Right kidney (tissue), 1 donor: ENCODE measurements at regions not wholly inside any gene's neighbourhood (a gene's known extent, or its start where the extent isn't known, plus 50 kb on each side); places are given as distances from the start of the nearest gene placed in this dataset.

ENCODE experiments used
- DNase-seq: peaks from one replicate; pipeline ENCODE4 v3.0.0-alpha.2; 2016

DNA sequence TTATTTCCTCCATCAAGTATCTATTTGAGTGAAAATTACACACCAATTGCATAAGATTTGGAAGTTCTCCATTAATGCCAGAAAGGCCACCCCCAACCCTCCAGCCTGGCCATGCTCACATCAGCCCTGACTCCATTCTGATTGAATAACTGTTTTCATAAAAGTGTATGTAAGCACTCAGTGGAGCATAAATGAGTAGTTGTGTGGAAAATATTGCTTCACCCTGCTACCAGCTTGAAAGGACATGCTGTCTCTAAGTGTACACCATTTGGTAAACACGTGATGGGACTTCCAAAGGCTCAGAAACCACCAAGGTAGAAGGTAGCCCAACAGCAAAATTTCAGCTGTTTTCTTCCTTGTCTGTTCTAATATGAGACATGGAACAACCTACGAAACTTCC lies 393.8 kb downstream of the ZNF385D start:
- DNase-seq = no peak

DNA sequence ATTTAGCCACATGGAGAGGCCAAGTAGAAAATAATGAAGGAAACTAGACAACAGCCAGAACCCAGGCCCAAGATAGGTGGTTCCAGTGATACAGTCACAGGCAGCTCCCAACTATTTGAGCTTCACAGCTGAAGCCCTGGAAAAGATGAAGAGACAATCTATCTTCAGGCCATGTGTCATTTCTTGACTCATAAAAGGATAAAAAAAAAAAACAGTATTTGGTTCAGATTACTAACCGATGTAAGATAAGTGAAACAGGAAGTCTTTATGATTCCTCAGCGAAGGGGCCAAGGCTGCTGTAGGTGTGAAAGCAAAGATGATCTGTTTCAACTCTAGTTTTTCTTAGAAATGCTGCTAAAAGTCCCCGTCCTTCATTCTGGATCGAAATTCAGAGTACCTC lies 394.6 kb downstream of the ZNF385D start:
- no peak for DNase-seq

DNA sequence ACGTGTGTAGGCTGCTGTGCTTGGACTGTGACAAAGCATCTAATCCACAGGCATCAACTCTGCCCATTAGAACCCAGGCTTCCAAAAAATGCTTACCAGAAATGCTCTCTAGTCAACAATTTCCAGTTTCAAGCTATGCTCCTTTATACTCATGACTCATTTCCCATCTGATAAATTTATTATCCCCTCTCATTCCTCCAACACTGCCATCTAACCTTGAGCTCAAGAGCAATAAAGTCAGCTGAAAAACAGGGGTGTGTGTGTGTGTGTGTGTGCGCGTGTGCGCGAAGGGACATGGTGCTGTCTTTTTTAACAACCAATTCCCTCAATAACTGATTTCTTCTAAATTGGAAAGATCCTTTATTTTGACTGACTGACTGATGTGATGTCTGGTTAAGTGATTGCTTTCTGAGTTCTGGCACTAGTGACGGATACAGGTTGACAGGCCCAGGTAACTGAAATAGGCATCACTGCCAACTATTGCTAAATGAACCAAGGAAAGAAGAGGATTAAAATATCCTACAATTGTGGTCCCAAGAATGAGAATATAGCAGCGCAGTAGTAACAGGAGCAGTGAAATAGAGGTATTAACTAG lies 405.5 kb downstream of the ZNF385D start:
- no peak for DNase-seq

DNA sequence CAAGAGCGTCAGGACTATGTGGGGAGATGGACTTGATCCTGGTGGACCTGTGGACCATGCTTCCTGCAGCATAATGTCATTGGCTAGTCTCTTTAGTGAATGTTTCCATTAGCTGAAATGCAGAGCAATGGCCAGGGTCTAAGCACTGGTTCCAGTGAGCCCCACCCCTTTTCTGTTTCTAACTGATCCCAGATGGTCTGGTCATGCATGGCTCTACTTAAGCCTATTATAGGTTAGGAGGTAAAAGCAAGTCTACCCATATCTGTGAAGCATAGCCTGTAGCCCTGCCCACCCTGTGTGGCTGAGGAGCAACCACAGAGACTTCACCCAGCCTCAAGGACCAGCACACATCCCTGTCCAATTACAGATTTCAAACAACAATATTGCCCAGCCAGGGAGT lies 419.2 kb downstream of the ZNF385D start:
- no peak for DNase-seq

DNA sequence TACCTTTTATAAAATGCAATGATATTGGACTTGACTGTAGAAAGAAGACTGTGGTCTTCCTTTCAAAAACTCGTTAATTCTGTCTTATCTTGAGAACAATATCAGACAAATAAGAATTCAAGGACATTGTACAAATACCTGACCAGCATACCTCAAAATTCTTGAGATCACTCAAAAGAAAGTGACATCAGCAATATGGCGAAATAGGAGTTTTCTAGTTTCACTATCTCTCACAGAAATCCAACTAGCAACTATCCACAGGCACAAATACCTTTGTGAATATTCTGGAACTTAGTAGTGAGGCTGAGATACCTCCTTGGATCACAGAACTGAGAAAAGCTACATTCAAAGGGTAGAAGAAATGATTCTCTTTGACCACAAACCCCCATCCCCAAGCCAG lies 419.7 kb downstream of the ZNF385D start:
- no peak for DNase-seq

DNA sequence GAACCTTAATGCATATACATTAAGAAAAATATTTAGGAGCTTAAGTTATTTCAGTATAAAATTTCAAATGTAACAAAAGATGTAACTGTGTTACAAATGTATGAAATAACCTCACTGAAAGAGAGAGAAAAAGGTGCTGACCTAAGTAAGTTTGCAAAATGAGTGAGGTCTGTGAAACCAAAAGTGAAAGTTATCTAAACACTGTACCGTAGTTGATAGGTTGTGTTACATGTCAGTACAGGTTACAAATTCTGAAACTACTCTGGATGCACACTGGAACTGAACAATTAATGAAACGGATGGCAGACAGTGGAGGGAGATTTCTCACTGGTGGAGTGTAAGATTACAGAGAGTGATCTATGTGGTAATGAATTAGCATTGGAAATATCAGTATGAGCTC lies 420.7 kb downstream of the ZNF385D start:
- DNase-seq = no peak

DNA sequence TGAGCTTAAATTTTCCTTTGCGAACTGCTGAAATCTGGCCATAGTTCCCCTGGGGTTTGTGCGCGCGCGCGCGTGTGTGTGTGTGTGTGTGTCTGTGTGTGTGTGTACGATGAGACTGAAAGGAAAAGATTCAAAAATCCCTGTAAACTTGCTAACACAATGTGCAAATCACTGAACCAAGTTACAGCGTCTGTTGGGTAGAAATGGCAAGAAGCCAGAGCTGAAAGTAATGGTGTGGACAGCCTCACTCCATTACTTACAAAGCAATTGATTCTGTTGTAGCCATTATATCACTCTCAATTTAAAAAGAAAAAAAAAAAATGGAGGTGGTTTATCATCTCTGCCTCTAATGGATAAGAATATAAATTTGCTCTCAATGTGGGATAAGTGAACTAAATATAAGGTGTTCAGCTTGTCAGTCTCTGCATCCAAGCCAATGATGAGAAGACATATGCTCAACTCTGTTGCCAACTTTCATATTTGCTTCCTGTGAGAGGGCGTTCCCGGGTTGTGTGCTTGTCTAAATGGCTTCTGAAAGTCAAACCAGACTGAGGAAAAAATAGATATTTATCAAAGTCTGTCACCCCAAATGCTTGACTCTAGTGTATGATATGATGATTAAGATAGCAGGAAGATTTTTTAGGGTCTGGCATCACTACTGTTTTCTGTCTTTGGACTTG lies 422.2 kb downstream of the ZNF385D start:
- DNase-seq = no peak

DNA sequence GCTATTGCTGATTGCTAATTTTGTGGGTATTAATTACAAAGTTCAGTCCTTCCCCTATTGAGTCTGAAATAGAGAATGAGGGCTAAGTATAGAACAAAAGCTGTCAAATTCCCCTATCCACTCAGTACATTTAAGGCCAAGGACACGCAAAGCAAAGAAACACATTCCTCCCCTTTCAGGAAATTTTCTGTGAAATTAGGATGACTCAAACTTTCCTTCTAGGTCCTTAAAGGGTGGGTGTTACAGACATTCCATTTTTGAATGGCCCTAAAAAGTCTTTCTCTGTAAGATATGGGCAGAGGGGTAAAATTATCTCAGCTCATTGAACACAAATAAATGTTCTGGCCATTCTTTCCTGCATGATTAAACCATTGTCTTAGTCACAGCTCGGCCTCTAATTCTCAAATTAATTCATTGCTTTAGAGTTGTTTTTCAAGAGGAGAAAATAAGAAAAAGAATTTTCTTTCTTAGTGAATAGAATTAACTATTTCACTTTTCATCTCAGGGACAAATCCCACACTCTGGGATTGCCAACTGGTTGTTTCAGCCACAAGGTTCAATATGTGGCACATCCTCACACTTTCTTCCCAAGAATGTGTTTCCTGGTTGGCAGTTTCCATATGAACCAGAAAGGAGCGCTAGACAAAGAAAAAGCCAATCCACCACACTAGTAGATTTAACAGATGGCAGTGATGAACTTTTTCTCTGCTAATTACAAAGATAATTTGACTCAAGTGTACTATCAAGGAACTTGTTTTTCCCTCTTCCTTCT lies 424.1 kb downstream of the ZNF385D start:
- no peak for DNase-seq

DNA sequence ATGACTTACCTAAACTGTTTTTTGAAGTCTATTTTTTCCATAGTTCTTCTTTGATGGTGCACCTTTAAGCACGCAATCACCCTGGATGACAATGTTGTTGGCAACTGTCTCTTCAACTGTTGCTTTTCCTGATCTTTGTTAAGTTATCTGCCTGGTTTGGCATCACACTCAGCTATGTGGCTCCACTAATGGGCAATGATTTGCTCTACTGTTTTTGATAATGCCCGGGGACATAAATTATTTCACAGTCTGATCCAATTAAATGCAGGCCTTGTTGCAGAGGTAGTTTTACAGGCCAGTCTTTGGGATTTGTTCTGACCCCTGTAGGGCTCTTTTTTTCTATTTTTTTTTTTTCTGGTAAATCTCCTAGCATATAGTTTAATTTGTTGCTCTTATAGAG lies 436.3 kb downstream of the ZNF385D start:
- DNase-seq = no peak

DNA sequence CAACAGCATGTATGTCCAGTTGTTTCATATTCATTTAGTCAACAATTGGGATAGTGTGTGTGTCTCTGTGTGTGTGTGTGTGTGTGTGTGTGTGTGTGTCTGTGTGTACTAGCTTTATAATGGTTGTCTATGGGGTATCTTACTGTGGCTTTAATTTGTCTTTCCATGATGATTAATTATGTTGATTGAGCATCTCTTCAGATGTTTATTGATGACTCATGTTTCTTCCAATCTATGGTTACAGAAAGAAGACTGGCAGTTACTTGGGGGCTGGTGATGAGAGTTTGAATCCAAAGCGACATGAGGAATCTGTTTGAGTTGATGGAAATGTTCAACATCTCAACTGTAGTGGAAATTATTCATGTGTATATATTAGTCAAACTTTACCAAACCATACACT lies 440.1 kb downstream of the ZNF385D start:
- DNase-seq = no peak

DNA sequence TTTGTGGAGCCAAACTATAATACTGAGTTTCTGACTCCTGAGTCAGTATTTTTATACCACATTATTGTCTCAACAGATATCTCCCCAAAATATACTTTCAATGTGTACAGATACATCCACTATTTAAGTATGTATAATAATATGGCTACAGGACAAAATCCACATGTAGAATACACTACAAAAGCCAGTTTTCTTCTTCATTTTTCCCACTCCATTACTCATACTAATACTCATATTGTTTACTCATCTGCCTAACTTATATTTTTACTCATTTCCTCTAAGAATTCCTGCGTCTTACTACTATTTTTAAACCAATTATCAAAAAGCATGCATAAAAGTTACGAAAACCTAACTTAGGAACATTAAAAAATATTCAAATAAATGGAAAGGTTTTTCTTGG lies 440.8 kb downstream of the ZNF385D start:
- no peak for DNase-seq

DNA sequence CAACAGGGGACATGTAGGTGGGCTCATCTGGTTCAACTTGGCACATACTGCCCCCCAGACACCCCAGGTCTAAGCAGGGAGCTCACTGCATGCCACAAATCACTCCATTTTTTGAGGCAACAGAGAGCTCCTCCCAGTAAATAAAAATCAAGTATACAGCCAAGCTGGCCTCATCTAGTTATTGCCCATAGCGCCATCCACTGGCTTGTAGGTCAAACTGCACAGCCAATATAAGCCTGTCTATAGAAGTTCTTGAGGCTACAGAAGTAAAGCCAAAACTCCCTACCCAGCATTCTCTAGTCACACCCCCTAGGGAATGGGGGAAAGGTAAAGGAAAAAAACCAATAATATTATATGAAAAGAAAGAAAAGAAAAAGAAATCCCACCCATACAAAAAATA lies 453.7 kb downstream of the ZNF385D start:
- DNase-seq = no peak

DNA sequence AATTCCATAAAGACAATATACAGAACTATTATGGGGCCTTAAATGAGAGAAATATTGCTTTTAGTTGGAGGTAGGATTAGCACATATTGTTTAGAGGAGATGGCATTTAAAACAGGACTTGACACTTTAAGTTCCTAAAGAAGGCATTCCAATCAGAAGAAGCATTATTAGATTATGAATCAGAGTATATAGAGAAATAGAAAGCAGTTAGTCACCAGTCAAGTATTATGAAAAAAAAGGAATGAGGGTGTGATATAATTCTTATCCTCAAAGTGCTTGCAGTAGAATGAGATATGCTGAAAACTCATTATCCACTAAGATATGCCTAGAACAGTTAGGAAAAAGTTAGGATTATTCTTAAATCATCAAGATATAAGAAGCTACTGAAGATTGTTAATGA lies 456.2 kb downstream of the ZNF385D start:
- no peak for DNase-seq

DNA sequence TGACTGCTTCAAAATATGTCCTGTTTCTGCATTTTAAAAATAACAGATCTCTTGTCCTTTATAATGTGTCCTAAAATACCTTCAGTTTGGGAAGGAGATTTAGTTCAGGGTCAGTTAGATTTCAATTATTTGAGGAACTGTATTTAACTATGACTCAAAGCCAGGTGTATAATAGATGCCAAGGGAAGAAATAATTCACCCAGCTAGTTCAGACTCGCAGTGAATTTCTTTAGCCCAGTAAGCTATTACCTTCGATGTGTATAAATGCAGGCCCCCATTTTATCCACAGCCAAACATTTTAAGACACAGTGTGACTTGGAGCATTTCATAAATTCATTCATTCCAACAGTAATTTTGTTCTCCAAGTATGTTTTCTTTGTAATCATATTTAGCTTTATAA lies 458.0 kb downstream of the ZNF385D start:
- no peak for DNase-seq

DNA sequence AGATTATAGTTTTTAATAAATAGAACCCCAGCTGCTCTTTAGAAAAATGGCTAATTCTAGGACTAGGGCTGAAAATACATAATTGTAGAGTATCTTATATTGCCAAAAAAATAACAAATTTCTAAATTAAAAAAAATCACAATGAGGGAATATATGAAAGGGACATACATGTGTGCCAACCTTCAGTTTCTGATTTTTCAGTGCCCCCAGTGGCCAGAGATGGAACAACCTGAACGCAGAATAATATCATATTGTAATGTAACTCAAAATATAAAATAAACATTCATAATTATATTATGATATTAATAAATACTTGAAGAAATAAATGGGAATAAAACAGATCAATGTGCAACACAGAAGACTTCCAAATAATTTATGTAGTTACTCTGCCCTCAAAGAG lies 460.5 kb downstream of the ZNF385D start:
- DNase-seq = no peak

DNA sequence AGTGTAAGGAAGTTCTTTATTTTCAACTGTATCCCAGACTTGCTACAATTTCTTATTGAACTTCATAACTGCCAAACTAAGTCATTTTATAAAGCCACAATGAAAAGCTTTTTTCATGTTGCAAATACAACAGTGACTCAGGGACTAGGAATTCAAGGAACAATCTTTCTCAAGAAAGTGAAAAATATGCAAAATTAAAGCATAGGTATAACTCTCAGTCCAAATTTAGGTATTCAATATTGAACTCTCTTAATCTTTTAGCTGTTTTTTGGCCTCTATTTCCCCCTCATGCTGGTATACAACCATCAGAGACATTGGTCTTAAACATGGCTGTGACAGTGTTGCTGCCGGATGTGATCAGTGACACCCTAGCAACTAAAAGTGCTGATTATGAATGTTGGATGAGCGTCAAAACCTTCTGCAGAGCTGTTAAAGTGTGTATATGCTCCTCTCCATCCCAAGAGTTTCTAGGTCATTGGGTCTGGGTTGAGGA lies 476.9 kb downstream of the ZNF385D start:
- DNase-seq = no peak

DNA sequence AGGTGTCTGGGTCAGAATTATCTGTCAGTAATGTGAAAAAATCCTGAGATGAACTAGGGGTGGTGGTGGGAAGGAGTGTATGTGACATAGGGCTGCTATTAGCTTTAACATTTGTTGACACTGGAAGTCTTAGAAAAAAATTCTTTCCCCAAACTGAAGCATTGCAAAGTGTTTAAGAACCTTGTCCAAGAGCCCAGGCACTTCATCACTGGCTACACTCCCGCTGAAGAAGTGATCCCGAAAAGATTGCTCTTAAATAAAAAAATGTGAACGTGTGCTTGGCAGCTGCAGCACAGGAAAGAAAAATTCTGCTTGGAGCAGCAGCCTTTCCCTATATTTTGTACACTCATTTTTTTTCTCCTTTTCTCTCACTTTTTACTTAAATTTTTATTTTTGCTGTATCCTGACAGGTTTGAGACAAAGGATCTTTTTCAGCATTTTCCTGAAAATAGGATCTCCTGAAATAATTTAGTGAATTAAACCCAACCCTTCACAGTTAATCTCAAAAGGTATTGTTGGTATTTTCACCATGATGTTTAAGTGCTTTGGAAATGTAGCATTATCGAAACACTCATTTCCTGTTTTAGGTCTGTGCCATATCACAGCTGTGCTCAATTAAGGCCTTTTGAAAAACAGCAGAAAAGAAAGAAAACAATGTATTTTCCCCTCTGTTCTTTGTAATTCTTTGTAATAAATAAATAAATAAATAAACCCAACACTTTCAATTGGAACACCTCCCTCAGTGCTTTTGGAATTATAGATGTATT lies 477.6 kb downstream of the ZNF385D start:
- no peak for DNase-seq

DNA sequence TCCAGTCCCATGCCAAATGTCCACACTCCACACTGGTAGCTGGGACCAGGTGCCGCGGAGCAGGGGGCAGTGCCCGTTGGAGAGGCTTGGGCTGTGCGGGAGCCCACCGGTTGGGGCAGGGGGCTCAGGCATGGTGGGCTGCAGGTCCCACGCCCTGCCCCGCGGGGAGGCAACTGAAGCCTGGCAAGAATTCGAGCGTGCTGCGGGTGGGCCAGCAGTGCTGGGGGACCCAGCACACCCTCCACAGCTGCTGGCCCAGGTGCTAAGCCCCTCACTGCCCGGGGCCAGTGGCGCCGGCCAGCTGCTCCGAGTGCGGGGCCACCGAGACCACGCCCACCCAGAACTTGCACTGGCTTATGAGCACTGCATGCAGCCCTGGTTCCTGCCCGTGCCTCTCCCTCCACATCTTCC lies 479.4 kb downstream of the ZNF385D start:
- DNase-seq = no peak

DNA sequence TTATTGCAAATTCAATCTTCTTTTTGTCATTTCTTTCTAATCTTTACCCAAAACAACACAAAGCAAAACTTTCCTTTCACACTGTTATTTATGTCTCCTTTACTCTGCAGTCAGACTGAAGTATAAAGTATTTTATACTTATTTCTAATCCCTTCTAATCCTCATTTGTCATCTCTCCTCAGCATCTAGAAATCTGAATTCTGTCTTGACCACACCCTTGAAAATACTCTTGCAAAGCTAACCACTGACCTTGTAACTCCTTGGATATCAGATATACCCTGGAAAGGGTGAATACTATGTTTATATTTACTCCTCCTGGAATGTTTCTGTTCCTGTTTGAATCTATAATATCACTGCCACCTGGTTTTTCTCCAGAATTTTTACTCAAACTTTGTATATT lies 481.1 kb downstream of the ZNF385D start:
- no peak for DNase-seq

DNA sequence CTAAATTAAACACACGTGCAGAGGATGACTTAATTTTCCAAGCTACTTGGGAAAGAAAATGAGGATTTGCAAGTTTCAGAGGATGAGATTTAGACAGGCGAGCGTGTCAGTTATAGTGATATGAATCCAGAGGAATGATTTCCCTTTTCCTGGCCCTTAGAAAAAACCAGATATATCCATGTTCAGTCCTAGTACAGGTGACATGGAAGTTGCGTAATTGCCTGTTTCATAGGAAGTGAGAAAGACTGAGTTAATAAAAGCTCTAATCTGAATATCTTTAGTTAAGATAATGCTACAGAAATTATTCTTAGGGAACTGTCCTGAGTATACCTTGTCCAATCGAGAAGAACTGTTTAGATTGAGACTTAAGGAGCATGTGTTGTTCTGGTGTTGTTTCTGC lies 490.5 kb downstream of the ZNF385D start:
- DNase-seq = no peak

DNA sequence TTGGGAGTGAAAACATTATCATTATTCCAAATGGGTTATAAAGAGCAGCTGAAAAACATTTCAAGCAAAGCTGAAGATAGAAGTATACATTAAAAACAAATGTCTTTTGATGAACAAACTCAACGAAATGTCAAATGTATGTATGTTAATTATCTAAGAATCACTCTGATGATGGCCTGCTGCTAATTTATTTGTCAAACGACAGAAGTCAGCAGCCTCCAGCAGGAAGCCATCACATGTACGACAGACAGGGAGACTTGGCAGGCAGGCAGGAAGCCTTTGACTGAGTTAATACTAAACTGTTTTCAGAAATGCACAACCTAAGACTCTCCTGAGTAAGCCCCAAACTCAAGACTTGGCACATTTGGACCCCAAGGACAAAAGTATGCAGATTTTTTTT lies 491.1 kb downstream of the ZNF385D start:
- no peak for DNase-seq

DNA sequence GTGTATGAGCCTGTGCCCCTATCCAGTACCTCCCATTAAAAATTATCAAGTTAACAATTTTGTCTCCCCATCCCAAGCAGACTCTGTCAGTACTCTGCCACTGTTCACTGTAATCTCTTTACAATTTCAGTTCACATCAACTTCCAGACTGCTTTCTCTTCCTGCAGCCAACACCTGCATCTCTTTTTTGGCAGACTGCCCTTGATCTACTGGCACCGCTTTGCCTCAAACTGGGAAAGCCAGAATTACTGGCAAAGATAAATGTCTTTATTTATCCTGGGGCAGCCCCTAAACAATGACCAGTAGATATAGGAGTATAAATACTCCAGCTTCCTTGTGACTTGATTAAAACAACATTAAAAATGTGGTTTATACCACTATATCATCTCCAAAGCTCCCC lies 494.1 kb downstream of the ZNF385D start:
- no peak for DNase-seq

DNA sequence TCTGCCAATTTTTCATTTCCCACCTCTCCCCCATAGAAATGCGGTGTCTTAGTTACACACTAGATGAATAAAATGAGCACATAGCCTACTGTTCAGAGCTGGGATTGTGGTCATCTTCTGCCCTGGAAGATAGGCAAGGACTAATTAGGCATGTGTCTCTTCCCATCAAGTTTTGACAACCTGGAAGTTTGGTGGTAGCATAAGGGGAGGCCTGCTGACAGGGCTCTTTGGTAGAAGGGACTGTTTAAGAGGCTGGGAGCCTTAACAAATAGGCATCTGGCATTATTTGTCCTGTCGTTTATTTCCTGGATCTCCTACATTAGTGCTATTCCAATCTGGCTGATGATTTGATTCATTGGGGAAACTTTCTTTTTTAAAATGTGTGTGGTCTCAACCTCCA lies 512.3 kb downstream of the ZNF385D start:
- no peak for DNase-seq
